Ascending aorta (tissue), 2 donors: ENCODE measurements at regions not wholly inside any gene's neighbourhood (a gene's known extent, or its start where the extent isn't known, plus 50 kb on each side); places are given as distances from the start of the nearest gene placed in this dataset.

Experiments used
- DNase-seq, 2 donors: peaks; one replicate each; pipeline ENCODE4 v3.0.0-alpha.2; 2019; ENCODE audit warnings: low spot score in 2 of 2
- H3K27ac ChIP-seq, 2 donors: fragments of 200-600 bp; sonication (generic); one replicate each; pipeline ENCODE4 v1.5.1; 2016 to 2017; ENCODE audit warnings: mild to moderate bottlenecking in 1 of 2
- H3K27me3 ChIP-seq: fragments of 200-600 bp; sonication (generic); one replicate; pipeline ENCODE4 v1.5.1; 2017
- H3K36me3 ChIP-seq, 2 donors: fragments of 200-600 bp; sonication (generic); one replicate each; pipeline ENCODE4 v1.5.1; 2016
- H3K4me1 ChIP-seq, 2 donors: fragments of 200-600 bp; sonication (generic); one replicate each; pipeline ENCODE4 v1.5.1; 2016 to 2017; ENCODE audit warnings: mild to moderate bottlenecking in 1 of 2
- H3K4me3 ChIP-seq, 2 donors: fragments of 200-600 bp; sonication (generic); one replicate each; pipeline ENCODE4 v1.5.1; 2016 to 2017; ENCODE audit warnings: mild to moderate bottlenecking in 1 of 2
- H3K9me3 ChIP-seq, 2 donors: fragments of 200-600 bp; sonication (generic); one replicate each; pipeline ENCODE4 v1.5.1; 2016
- intact Hi-C: fragments of 100-400 bp; cut with DNase I; formaldehyde crosslinking; loops from one replicate; pipeline ENCODE4 v1.15.1; 2023
- TF ChIP-seq, protein P1 (sequence below), 3 experiments: fragments of 200-600 bp in 2 of 3; fragments of 450-650 bp in 1 of 3; sonication (generic) in 2 of 3; IDR thresholded peaks; one replicate each; pipeline ENCODE4 v1.5.1; 2016 to 2019; ENCODE audit warnings: antibody characterized with exemption in 3 of 3, mild to moderate bottlenecking in 1 of 3, moderate library complexity in 1 of 3

DNA sequence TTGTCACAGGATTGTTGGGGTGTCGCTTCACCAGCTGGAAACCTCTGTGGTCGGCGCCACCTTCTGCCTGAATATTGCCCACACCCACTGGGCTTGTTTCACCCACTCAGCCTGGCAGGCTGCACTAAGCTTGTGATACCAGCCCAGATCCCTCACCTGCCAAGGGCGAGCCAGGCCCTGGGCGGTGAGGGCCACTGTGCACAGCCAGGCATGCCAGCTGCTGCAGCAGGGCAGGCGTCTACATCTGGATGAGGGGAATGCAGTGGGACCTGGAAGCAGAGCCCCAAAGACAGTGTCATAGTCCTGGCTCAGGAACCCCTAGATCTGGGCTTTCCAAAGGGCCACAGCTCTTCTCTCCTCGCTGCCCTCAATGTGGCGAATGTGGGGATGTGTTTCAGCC is 1307.5 kb downstream of the GRIK2 start:
- DNase-seq = no peak
- intact Hi-C loops = no loop called here
- H3K9me3 ChIP-seq = no peaks in the 10 kb centered on the region

DNA sequence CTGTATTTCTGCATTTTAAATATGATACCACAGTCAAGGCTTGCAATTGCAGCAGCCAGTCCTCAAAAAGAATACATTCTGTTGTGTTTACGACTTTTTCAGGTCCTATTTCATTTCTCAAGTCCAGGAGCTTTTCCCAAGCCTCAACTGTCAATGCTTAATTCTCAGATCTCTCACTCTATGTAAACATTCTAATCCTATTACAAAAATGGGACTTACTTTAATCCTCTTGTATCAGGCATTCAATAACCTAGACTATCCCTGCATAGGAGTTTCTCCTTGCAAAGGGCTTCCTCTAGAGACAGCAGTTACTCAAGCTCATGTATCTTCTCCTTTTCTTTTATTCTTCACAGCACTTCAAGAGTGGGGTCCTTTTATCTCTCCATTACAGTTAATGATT is 1293.0 kb downstream of the GRIK2 start:
- Histone ChIP-seq H3K4me1 (no peaks in the 10 kb centered on the region), H3K27me3 (no peaks in the 10 kb centered on the region), H3K9me3 (no peaks in the 10 kb centered on the region), H3K36me3 (no peaks in the 10 kb centered on the region), H3K4me3 (no peak overlapping the region), H3K27ac (no peak overlapping the region)
- no peak for DNase-seq
- TF ChIP-seq, protein P1, sequence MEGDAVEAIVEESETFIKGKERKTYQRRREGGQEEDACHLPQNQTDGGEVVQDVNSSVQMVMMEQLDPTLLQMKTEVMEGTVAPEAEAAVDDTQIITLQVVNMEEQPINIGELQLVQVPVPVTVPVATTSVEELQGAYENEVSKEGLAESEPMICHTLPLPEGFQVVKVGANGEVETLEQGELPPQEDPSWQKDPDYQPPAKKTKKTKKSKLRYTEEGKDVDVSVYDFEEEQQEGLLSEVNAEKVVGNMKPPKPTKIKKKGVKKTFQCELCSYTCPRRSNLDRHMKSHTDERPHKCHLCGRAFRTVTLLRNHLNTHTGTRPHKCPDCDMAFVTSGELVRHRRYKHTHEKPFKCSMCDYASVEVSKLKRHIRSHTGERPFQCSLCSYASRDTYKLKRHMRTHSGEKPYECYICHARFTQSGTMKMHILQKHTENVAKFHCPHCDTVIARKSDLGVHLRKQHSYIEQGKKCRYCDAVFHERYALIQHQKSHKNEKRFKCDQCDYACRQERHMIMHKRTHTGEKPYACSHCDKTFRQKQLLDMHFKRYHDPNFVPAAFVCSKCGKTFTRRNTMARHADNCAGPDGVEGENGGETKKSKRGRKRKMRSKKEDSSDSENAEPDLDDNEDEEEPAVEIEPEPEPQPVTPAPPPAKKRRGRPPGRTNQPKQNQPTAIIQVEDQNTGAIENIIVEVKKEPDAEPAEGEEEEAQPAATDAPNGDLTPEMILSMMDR (IDR thresholded peaks at IDR 0.05) = no peak
- intact Hi-C loops = no loop called here

More for the DNA sequence above, 1307.5 kb downstream of the GRIK2 start:
- H3K27ac ChIP-seq = no peak overlapping the region
- H3K4me3 ChIP-seq = no peak overlapping the region
- H3K4me1 ChIP-seq = no peaks in the 10 kb centered on the region
- TF ChIP-seq, protein P1 (IDR thresholded peaks at IDR 0.05) = no peak
- no peaks in the 10 kb centered on the region for H3K36me3 ChIP-seq
- H3K27me3 ChIP-seq = no peaks in the 10 kb centered on the region

DNA sequence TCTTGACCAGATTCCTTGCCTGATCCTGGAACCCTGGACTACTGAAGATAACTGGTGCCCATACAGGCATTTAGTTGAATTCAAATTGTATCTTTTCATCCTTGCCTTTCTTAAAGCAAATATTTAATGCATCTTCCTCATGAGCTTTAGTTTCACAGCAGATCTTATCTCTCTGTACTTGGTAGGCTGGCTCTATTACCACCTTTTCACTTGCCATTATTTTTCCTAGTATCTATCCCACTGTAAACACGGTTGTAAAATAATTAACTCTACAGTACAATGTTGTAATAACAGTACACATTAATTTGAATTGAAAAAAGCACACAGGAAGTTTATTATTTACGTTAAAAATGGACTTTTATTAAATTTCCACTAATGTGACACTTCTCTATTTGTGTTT is 1286.9 kb downstream of the GRIK2 start:
- no peaks in the 10 kb centered on the region for H3K4me1 ChIP-seq
- no peak for DNase-seq
- H3K4me3 ChIP-seq = no peak overlapping the region
- TF ChIP-seq, protein P1 (IDR thresholded peaks at IDR 0.05) = no peak
- no peaks in the 10 kb centered on the region for H3K9me3 ChIP-seq
- no peak overlapping the region for H3K27ac ChIP-seq
- intact Hi-C loops = no loop called here
- H3K36me3 ChIP-seq = no peaks in the 10 kb centered on the region
- H3K27me3 ChIP-seq = no peaks in the 10 kb centered on the region

DNA sequence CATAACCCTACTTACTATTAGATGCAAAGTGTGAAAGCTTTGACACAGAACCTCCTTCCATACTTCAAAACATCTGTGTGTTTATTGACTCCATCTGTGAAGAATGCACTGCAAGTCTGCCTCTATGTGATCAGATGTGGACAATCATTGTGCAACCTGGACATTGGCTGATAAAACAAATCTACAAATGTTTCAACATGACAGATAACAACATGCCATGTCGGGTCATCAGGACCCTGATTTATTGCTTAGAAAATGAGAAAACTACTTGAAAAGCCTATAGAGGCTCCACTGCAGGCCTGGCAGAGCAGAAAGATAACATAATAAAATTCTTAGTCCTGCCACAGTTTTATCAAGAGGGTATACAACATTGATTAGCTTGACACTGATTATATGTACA is 1286.4 kb downstream of the GRIK2 start:
- Histone ChIP-seq H3K27ac (no peak overlapping the region), H3K4me3 (no peak overlapping the region), H3K36me3 (no peaks in the 10 kb centered on the region), H3K27me3 (no peaks in the 10 kb centered on the region), H3K4me1 (no peaks in the 10 kb centered on the region), H3K9me3 (no peaks in the 10 kb centered on the region)
- no peak for DNase-seq
- TF ChIP-seq, protein P1 (IDR thresholded peaks at IDR 0.05) = no peak
- intact Hi-C loops = no loop called here

DNA sequence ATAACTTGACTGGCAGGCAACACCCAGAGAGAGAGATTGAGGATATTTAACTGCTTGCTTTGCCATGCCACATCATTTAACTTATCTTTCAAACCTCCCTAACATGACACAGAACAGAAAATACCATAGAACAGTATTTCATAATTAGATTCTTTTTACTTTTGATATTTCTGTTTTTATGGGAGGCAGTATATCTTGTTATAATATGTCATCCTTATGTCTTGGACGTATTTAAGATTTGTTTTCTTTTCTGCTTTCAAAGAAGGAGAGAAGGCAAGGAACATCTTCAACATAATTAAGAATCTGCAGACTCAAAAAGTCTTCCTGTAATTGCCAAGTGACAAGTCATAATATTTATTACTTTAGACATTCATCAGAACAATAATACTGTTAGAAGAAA is 1283.7 kb downstream of the GRIK2 start:
- TF ChIP-seq, protein P1 (IDR thresholded peaks at IDR 0.05) = no peak
- Histone ChIP-seq H3K36me3 (no peaks in the 10 kb centered on the region), H3K27me3 (no peaks in the 10 kb centered on the region), H3K9me3 (no peaks in the 10 kb centered on the region), H3K4me3 (no peak overlapping the region), H3K4me1 (no peaks in the 10 kb centered on the region), H3K27ac (no peak overlapping the region)
- intact Hi-C loops = no loop called here
- DNase-seq = no peak

DNA sequence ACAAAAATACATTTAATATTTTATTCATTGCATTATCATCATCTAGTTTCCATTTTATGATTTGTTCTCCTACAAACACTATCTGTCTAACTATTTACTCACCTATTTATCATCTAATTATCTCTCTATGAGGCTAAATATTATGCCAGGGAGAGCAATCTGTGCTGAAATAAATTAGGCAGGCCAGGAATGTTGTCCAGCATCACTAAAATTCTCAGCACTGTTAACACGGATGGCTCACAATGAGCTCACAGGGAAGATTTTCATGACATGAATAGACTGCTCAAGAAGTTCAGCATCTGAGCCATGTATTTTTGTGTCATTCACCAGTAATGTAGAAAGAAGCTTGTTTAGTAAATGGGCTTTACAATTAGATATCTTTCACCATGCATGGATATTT is 1277.2 kb downstream of the GRIK2 start:
- no peaks in the 10 kb centered on the region for H3K4me1 ChIP-seq
- no peaks in the 10 kb centered on the region for H3K27me3 ChIP-seq
- DNase-seq = no peak
- intact Hi-C loops = no loop called here
- no peak overlapping the region for H3K4me3 ChIP-seq
- no peak overlapping the region for H3K27ac ChIP-seq
- no peaks in the 10 kb centered on the region for H3K36me3 ChIP-seq
- H3K9me3 ChIP-seq = no peaks in the 10 kb centered on the region
- TF ChIP-seq, protein P1 (IDR thresholded peaks at IDR 0.05) = no peak
